ENCODE measurements at regions not wholly inside any gene's neighbourhood (a gene's known extent, or its start where the extent isn't known, plus 50 kb on each side); places are given as distances from the start of the nearest gene placed in this dataset.
A peak's percentile ranks its signal among the peaks of the same experiment; 100 is the strongest.
"Not testable (repeated sequence)": the region's sequence is repeated elsewhere in the genome, so short reads cannot be mapped to it uniquely, and the experiment has no call there.

GRCh38 chr16:62261760-62262159 lies 225.5 kb upstream of the CDH8 start:
- no peak for DNase-seq (ENCODE audit: low read depth, low spot score)
- POLR2A ChIA-PET = no interaction called here

DNA sequence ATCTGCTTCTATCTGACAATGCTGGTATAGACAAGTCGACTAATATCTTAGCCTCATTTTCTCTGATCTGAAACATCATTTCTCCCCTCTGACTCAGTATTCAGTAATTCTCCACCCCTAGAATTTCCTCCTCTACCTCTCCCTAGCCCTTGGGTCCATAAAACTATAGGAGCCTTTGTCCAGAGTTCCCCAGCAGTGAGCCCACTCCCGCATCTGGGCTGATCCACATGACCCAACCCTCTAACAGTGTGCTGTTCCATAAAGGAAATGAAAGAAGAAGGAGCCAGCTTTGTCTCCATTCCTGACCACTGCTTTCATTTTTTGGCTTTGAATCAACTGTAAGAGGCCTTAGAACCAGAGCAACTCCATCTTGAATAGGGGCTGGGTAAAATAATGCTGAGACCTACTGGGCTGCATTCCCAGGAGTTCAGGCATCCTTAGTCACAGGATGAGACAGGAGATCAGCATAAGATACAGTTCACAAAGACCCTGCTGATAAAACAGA lies 222.7 kb upstream of the CDH8 start:
- H3K9me3 ChIP-seq (ENCODE audit: control insufficient read depth, insufficient read depth, low read depth, low read length); CTCF ChIA-PET; H3K27me3 ChIP-seq (ENCODE audit: control insufficient read depth, insufficient read depth, low read length); H3K4me1 ChIP-seq (ENCODE audit: control insufficient read depth, insufficient read depth, low read length); intact Hi-C loops (cut with micrococcal nuclease; ENCODE audit: unreplicated experiment); H3K27ac ChIP-seq (ENCODE audit: low read length); DNase-seq (ENCODE audit: low read depth, low spot score); ATAC-seq; POLR2A ChIA-PET; H3K36me3 ChIP-seq (ENCODE audit: control insufficient read depth, insufficient read depth, low read length); H3K4me3 ChIP-seq (ENCODE audit: low read depth in 2 of 2, low read length in 2 of 2); BruUV-seq (replicated peaks); in situ Hi-C loops (cut with HindIII; ENCODE audit: low pct_unique_long_range_greater_than_20kb, low sequenced_read_pairs): not testable (repeated sequence)

More at GRCh38 chr16:62261760-62262159, 225.5 kb upstream of the CDH8 start:
- no peaks in the 10 kb centered on the region for H3K27me3 ChIP-seq (ENCODE audit: control insufficient read depth, insufficient read depth, low read length)
- no peak overlapping the region for H3K27ac ChIP-seq (ENCODE audit: low read length)
- no TSS peak for BruUV-seq (replicated peaks)
- TF ChIP-seq POLR2AphosphoS5 (IDR thresholded peaks at IDR 0.05; ENCODE audit: low read depth, low read length) (no peak), REST (IDR thresholded peaks at IDR 0.05; ENCODE audit: insufficient read depth in 1 of 2, low read depth in 2 of 2, low read length in 1 of 2) (no peak), CTCF (IDR thresholded peaks at IDR 0.05) (no peak), SIN3A (IDR thresholded peaks at IDR 0.05; ENCODE audit: borderline replicate concordance, insufficient read depth, low read depth, low read length) (no peak), TCF7L2 (IDR thresholded peaks at IDR 0.05; ENCODE audit: low read depth, low read length) (no peak)
- ATAC-seq = no peak
- CTCF ChIA-PET = no interaction called here
- no peak overlapping the region for H3K4me3 ChIP-seq (ENCODE audit: low read depth in 2 of 2, low read length in 2 of 2)
- intact Hi-C loops (cut with micrococcal nuclease; ENCODE audit: unreplicated experiment) (no loop called here), in situ Hi-C loops (cut with HindIII; ENCODE audit: low pct_unique_long_range_greater_than_20kb, low sequenced_read_pairs) (no loop called here)
- H3K9me3 ChIP-seq (ENCODE audit: control insufficient read depth, insufficient read depth, low read depth, low read length) = no peaks in the 10 kb centered on the region
- no peaks in the 10 kb centered on the region for H3K36me3 ChIP-seq (ENCODE audit: control insufficient read depth, insufficient read depth, low read length)
- no peaks in the 10 kb centered on the region for H3K4me1 ChIP-seq (ENCODE audit: control insufficient read depth, insufficient read depth, low read length)

DNA sequence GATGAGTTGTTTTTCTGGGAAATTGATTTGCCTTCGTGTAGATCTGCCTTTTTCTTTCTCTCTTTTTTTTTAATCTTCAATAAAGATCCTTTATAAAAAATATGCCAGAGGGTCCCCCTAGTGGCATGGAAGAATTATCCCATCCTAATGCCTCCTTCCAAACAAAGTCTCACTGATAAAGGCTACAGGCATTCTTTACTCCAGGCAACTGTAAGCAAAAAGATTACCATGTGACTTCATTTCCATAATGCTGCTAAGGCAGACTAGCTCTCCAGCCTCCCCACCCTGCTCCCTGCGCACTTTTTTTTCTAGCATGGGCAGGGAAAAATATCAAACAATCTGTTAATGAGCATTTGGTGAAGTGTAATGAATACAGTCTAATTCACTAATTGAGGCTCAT lies 220.2 kb upstream of the CDH8 start:
- CTCF ChIA-PET = interaction anchor here (1.0 kb wide), 1 partner anchor 66 kb away, joined by 3 read pairs; no protein-coding TSS in a partner anchor
- intact Hi-C loops (cut with micrococcal nuclease; ENCODE audit: unreplicated experiment) = no loop called here

More for the DNA sequence above, 220.2 kb upstream of the CDH8 start:
- TF ChIP-seq CTCF (IDR thresholded peaks at IDR 0.05) (peak; percentile 42), TCF7L2 (IDR thresholded peaks at IDR 0.05; ENCODE audit: low read depth, low read length) (no peak), SIN3A (IDR thresholded peaks at IDR 0.05; ENCODE audit: borderline replicate concordance, insufficient read depth, low read depth, low read length) (no peak), POLR2AphosphoS5 (IDR thresholded peaks at IDR 0.05; ENCODE audit: low read depth, low read length) (no peak)
- H3K27me3 ChIP-seq (ENCODE audit: control insufficient read depth, insufficient read depth, low read length) = no peaks in the 10 kb centered on the region
- ATAC-seq (no peak), DNase-seq (ENCODE audit: low read depth, low spot score) (no peak)
- BruUV-seq (replicated peaks) = no TSS peak
- H3K27ac ChIP-seq (ENCODE audit: low read length) = no peak overlapping the region
- H3K9me3 ChIP-seq (ENCODE audit: control insufficient read depth, insufficient read depth, low read depth, low read length) = no peaks in the 10 kb centered on the region
- in situ Hi-C loops (cut with HindIII; ENCODE audit: low pct_unique_long_range_greater_than_20kb, low sequenced_read_pairs) = no loop called here
- POLR2A ChIA-PET = no interaction called here
- H3K4me1 ChIP-seq (ENCODE audit: control insufficient read depth, insufficient read depth, low read length) = no peaks in the 10 kb centered on the region
- H3K4me3 ChIP-seq (ENCODE audit: low read depth in 2 of 2, low read length in 2 of 2) = no peak overlapping the region
- no peaks in the 10 kb centered on the region for H3K36me3 ChIP-seq (ENCODE audit: control insufficient read depth, insufficient read depth, low read length)
